HG02798 (cell line): ENCODE measurements at regions not wholly inside any gene's neighbourhood (a gene's known extent, or its start where the extent isn't known, plus 50 kb on each side); places are given as distances from the start of the nearest gene placed in this dataset.
"Not testable (repeated sequence)": the region's sequence is repeated elsewhere in the genome, so short reads cannot be mapped to it uniquely, and the experiment has no call there.

Source experiments
- ATAC-seq: cut with Tn5 transposase; IDR thresholded peaks from one replicate; pipeline ENCODE4 v1.9.1; 2021; ENCODE audit warnings: mild to moderate bottlenecking; ENCODE audit not compliant: unreplicated experiment, poor library complexity

DNA sequence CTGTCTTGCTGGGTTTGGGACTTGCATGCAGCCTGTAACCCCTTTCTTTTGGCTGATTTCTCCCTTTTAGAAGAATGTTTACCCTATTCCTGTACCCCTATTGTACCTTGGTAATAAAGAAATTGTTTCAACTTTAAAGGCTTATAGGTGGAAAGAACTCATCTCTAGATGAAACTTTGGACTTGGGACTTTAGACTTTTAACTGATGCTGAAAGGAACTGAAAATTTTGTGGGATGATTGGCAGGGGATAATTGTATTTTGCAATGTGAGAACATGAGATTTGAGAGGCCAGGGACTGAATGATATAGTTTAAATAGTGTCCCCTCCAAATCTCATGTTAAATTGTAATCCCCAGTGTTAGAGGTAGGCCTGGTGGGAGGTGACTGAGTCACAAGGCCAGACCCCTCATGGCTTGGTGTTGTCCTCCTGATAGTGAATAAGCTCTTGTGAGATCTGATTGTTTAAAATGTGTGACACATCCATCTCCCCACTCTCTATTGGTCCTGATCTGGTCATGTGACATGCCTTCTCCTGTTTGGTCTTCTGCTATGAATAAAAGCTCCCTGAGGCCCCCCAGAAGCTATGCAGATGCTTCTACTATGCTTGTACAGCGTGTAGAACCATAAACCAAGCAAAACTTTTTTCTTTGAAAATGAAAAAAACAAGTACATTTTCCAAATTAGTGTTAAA lies 1621.3 kb upstream of the B3GALT2 start:
- ATAC-seq: no peak

DNA sequence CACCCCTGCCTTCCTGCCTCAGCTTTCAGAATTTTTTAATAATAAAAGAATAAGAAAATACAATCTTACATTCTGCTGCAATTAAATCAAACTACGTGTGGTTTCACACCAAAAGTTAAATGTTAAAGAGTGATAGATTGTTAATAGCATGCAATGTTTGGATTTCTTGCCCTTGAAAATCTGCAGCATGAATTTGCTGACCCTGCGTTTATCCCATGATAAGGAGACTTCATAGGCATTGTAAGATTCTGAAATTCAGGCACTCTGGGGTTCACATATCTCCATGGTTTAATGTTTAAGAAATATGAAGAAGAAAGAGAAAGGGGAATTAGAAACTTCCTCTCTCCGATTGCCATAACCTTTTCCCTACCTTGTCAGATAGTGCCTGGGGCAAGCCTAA lies 1616.2 kb upstream of the B3GALT2 start:
- no peak for ATAC-seq

- peak; percentile 70 for ATAC-seq
Observed at GRCh38 chr1:194795917-194796593, 1609.6 kb upstream of the B3GALT2 start.

DNA sequence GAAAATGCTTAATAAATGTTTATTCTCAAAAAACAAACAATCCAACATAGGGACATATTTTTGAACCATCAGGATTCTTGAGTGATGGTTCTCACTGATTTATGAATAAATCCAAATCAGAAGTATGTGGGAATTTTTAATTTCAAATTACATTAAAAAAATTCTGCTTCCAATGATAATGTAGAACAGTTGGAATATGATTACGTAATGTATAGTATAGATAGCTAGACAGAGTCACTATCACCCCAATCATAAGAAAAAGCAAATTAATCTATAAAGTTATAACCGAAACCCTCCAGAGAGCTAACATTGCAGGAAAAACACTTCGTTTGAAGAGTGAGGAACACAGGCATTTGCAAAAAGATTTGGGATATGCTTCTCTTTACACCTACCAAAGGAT lies 1600.6 kb upstream of the B3GALT2 start:
- no peak for ATAC-seq

GRCh38 chr1:194786027-194786426 lies 1599.6 kb upstream of the B3GALT2 start:
- no peak for ATAC-seq

GRCh38 chr1:194776657-194777056 lies 1590.2 kb upstream of the B3GALT2 start:
- ATAC-seq: no peak

DNA sequence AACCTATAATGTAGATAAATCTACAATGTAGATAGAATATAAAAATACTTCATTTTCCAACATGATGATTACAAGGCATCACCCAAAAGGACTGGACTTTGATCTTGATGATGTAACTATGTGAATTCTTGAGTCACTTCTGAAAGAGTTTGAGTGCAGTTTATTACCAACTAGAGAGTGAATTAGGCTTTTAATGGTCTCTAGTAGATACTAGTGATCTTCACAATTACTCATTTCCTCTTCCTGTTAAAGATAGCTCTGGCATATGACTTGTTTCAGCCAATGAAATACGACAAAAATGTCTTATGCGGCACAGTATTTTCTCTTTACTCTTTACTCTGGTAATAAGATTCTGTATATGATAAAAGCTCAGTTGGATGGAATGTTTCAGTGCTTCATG lies 1588.1 kb upstream of the B3GALT2 start:
- ATAC-seq: no peak

DNA sequence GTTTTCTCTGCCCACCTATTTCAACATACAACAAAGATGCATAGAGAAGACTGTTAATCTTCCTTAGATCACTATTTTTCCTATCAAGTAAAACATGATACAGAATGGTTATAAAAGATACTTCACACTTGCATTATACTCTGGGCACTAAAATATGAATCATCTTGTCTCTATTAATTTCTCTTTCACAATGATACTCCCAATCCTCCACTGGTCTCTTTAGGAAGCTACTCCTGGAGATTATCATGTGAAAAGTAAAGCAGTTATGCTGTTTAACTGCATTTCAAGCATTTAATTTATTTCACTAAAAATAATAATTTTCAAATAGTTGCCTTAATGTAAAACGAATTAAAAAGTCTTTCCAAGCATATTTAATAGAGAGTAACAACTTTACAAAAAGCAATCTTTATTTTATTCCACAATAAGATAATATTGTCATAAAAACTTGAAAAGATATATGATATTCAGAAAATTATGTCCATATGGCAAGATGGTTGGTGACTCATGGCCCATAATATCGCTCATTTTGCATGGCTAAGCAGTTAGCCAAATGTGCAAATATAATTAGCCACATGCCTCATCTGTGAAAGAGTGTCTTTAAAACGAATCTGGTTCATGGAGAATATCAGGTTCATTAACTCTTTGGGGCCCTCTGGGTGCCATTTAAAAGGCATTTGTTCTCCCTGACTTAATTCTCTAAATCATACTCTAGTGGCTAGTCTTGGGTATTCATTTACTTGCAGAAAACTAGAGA lies 1569.0 kb upstream of the B3GALT2 start:
- ATAC-seq: no peak

- not testable (repeated sequence) for ATAC-seq
Observed at GRCh38 chr1:194738843-194739242, 1552.4 kb upstream of the B3GALT2 start.

DNA sequence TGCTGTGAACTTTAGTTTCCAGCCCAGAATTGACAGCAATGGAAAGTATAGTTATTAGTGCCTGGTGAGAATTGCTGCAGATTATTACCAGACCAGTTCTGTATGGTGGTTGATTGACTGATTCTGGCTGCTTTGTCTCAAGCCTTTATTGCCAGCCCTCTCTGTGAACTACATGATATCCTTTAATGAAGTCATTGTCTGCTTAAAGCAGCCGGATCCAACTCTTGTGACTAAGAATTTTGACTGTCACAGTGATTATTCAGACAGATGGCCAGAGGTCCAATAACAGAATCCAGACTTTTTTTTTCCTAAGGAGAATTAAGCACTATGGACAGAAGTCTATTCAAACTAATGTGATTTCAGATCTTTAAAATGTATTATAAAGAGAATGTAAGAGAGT lies 1548.6 kb upstream of the B3GALT2 start:
- ATAC-seq: no peak

DNA sequence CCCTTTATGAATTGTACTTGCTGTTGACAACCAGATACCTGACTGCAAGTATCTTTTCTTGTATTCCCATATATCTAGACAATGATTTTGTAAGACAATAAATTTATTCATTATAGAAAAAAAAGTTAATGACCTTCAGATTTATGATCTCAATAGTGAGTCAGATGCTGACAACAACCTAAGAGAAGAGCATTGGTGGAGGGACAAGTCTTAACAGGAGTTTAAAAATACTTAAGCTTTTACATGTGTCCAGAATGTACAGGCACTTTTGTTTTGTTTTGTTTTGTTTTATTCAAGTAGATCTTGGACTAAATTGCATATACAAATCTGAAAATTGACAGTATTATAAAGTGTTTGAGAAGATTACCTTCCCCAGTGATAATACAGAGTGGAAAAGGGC lies 1544.6 kb upstream of the B3GALT2 start:
- no peak for ATAC-seq

DNA sequence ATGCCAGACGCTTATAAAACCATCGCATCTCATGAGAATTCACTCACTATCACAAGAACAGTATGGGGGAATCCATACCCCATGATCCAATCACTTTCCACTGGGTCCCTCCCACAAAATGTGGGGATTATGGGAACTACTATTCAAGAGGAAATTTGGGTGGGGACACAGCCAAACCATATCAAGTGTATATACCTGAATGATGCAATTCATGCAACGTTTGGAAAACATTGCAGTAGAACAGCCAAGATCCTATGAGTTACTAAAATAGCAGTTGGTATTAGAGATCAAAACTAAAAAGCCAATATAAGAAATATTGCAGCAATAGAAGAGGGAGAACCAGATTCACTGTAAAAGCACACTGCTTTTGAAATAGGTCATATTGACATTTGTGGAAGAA lies 1543.9 kb upstream of the B3GALT2 start:
- ATAC-seq: no peak

DNA sequence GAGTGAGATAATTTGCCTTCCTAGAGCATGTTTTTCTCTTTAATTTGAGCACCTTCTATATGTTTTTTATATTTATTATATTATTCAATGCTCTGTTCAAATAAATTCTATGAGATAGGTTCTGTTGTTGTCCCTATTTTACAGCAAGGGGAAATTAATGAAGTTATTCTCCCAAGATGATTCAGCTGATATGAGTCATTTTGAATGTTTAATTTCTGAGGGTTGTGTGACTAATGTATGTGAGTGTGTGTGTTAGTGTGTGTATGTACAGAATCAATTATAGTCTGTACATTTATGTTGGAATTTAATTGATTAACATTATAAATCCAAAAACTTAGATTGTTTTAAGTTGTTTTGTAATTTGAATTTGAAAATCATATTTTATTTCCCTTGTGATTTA lies 1536.7 kb upstream of the B3GALT2 start:
- no peak for ATAC-seq

- ATAC-seq: no peak
Observed at GRCh38 chr1:194717941-194718340, 1531.5 kb upstream of the B3GALT2 start.

DNA sequence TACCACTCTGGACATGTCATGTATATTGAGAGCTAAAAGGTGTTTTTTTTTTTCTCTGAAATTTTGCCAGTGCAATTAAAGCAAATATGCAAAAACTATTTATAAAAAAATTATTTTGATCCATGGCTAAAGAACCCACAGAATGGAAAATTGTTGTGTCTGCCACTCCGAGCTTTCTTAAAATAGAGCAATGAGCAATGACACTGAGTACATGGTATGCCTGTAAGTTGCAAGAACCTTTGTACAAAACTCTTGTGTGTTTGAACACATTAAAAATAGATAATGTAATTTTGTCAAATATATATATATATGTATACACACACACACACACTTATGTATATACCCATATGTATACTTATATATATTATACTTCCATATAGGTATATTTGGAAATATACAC lies 1530.9 kb upstream of the B3GALT2 start:
- ATAC-seq: no peak

DNA sequence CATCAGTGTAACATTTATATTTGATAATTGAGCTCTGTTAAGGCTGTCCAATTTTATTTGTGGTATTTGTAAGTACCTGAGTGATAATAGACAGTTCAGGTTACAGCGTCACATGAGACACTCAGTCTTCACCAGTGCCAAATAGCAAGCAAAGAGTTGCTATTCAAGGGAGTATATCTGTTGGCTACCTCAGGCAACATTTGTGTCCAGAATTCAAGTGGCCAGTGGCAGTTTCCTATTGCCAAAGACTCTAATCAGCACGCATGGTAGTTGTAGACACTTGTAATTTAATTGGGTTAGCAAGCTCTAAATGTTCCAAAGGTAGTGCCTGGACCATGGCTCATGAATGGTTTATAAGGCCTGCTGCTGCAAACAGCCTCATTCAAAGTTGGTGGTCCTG lies 1524.3 kb upstream of the B3GALT2 start:
- no peak for ATAC-seq

- no peak for ATAC-seq
Observed at GRCh38 chr1:194709439-194709838, 1523.0 kb upstream of the B3GALT2 start.

- no peak for ATAC-seq
Observed at GRCh38 chr1:194707074-194707473, 1520.7 kb upstream of the B3GALT2 start.

DNA sequence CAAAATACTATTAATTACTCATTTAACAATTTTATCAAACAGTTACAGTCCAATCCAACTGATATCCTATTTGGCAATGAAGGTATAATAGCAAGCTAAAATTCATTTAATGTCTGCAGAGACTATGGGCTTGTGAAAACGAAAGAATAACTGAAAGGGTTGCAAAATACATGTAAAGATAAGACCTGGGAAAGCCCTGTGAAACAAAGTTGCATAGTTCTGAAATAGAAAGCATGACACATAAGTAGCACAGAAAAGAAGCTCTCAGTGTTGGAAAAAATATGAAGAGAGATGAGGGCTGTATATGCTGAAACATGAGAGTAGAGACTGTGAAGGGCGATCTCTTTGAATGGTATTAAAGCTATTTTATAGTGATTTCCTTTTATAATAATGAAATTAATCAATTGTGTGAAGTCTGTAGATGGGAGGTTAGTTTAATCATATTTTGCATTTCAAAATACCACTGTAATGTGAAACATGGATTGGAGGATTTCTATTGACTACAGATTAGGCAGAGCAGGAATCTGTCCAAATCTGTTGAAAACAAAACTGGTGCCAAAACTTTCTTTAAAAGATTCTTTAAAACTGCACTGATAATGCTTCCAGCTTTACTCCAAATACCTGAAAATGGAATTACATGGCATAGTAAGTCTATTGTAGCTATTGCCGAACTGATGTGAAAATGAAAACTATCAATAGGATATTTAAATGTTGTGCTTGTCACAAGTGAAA lies 1518.9 kb upstream of the B3GALT2 start:
- peak; percentile 77 for ATAC-seq

DNA sequence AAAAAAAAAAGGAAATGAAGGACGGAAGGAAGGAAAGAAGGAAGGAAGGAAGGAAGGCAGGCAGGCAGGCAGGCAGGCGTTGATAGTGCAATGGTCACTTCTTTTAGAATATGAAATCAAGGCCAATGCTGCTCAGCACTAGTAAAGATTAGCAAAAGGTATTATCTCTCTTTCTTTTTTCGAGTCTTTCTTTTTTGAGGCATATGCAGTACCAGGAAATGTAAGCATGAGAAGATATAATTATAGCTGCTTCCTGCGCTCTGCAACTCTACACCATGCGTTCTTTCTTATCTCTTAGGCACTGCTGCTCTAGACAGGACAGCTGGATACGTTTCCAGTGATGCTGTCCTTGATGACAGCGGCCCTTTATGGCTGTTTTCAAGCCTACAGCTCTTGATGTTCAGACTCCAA lies 1512.5 kb upstream of the B3GALT2 start:
- no peak for ATAC-seq

GRCh38 chr1:194693244-194693643 lies 1506.8 kb upstream of the B3GALT2 start:
- no peak for ATAC-seq
